Brain microvascular endothelial cell (primary cell): ENCODE measurements at regions not wholly inside any gene's neighbourhood (a gene's known extent, or its start where the extent isn't known, plus 50 kb on each side); places are given as distances from the start of the nearest gene placed in this dataset.

ENCODE experiments used
- DNase-seq: peaks from one replicate; pipeline ENCODE4 v3.0.0-alpha.2; 2020
- H3K27ac ChIP-seq: fragments of 250-450 bp; sonication (Bioruptor Pico); 2 replicates; pipeline ENCODE4 v1.5.1; 2020; ENCODE audit warnings: mild to moderate bottlenecking, moderate library complexity
- H3K27me3 ChIP-seq: fragments of 250-450 bp; sonication (Bioruptor Pico); replicated peaks from 2 replicates; pipeline ENCODE4 v1.5.1; 2020; ENCODE audit warnings: mild to moderate bottlenecking
- H3K36me3 ChIP-seq: fragments of 250-450 bp; sonication (Bioruptor Pico); replicated peaks from 2 replicates; pipeline ENCODE4 v1.5.1; 2020; ENCODE audit warnings: mild to moderate bottlenecking
- H3K4me3 ChIP-seq: 2 replicates; pipeline ENCODE4 v1.5.1; 2011; ENCODE audit warnings: low read depth, mild to moderate bottlenecking, control low read depth, low read length, moderate library complexity
- CTCF ChIP-seq: IDR thresholded peaks from 2 replicates; pipeline ENCODE4 v1.5.1; 2011; ENCODE audit warnings: low read depth, mild to moderate bottlenecking, moderate library complexity, low read length, control low read depth, inconsistent platforms; ENCODE audit errors: missing control alignments
- in situ Hi-C: cut with HindIII; loops from 2 replicates; pipeline ENCODE4 v1.10.0; 2017; ENCODE audit warnings: low sequenced_read_pairs, low pct_ligation_motif_present

GRCh38 chr6:151753581-151753980 lies 53.9 kb upstream of the ESR1 start:
- no peaks in the 10 kb centered on the region for H3K27me3 ChIP-seq
- in situ Hi-C loops, result no loop called here
- H3K4me3 ChIP-seq, result no peak overlapping the region
- no peak overlapping the region for H3K27ac ChIP-seq
- no peaks in the 10 kb centered on the region for H3K36me3 ChIP-seq
- no peak for DNase-seq
- TF ChIP-seq CTCF, result no peak

- DNase-seq, result no peak
- H3K36me3 ChIP-seq, result no peaks in the 10 kb centered on the region
- in situ Hi-C loops, result no loop called here
- H3K27ac ChIP-seq, result no peak overlapping the region
- H3K27me3 ChIP-seq, result no peaks in the 10 kb centered on the region
- TF ChIP-seq CTCF, result no peak
- H3K4me3 ChIP-seq, result no peak overlapping the region
Measured at GRCh38 chr6:151757506-151757955, 50.0 kb upstream of the ESR1 start.
